ENCODE measurements at regions not wholly inside any gene's neighbourhood (a gene's known extent, or its start where the extent isn't known, plus 50 kb on each side); places are given as distances from the start of the nearest gene placed in this dataset.
A peak's percentile ranks its signal among the peaks of the same experiment; 100 is the strongest.

GRCh38 chr9:20250791-20251190 lies 371.5 kb downstream of the MLLT3 start:
- Histone ChIP-seq H3K4me2 (ENCODE audit: low read length) (no peak overlapping the region), H3K9me2 (ENCODE audit: insufficient read depth, low read length) (no peaks in the 10 kb centered on the region), H3K9me3 (ENCODE audit: low read length) (no peaks in the 10 kb centered on the region), H3K4me3 (ENCODE audit: low read depth, low read length, poor library complexity, severe bottlenecking) (no peak overlapping the region), H3K36me3 (ENCODE audit: insufficient read depth, low read length) (no peaks in the 10 kb centered on the region), H4K20me1 (ENCODE audit: insufficient read depth, low read length) (no peaks in the 10 kb centered on the region), H3K27ac (ENCODE audit: low read depth, low read length, poor library complexity, severe bottlenecking) (no peak overlapping the region), H2AFZ (ENCODE audit: low read length) (no peak overlapping the region), H3K4me1 (ENCODE audit: insufficient read depth, low read length, poor library complexity, severe bottlenecking) (no peaks in the 10 kb centered on the region), H3K79me2 (ENCODE audit: insufficient read depth, low read depth, low read length) (no peaks in the 10 kb centered on the region)
- DNase-seq (ENCODE audit: low spot score): no peak
- CTCF ChIA-PET (ENCODE audit: unreplicated experiment): no interaction called here
- BruUV-seq (replicated peaks): no TSS peak
- POLR2A ChIA-PET: no interaction called here
- TF ChIP-seq CTCF (conservative IDR thresholded peaks at IDR 0.05; ENCODE audit: low read length) (no peak), EZH2phosphoT487 (IDR thresholded peaks at IDR 0.05; ENCODE audit: borderline replicate concordance, low read depth, low read length) (no peak)
- intact Hi-C loops (cut with micrococcal nuclease; ENCODE audit: unreplicated experiment): no loop called here

- no TSS peak for BruUV-seq (replicated peaks)
- Histone ChIP-seq H3K9me3 (ENCODE audit: low read length) (no peaks in the 10 kb centered on the region), H3K36me3 (ENCODE audit: insufficient read depth, low read length) (no peaks in the 10 kb centered on the region), H3K9me2 (ENCODE audit: insufficient read depth, low read length) (no peaks in the 10 kb centered on the region), H2AFZ (ENCODE audit: low read length) (0 out of 2 replicates have a peak overlapping the region, but pooled peaks have one; percentile 10), H3K27ac (ENCODE audit: low read depth, low read length, poor library complexity, severe bottlenecking) (no peak overlapping the region), H3K4me2 (ENCODE audit: low read length) (no peak overlapping the region), H3K79me2 (ENCODE audit: insufficient read depth, low read depth, low read length) (no peaks in the 10 kb centered on the region), H4K20me1 (ENCODE audit: insufficient read depth, low read length) (no peaks in the 10 kb centered on the region), H3K4me1 (ENCODE audit: insufficient read depth, low read length, poor library complexity, severe bottlenecking) (peaks cover 37% of the 10 kb centered on the region), H3K4me3 (ENCODE audit: low read depth, low read length, poor library complexity, severe bottlenecking) (no peak overlapping the region)
- POLR2A ChIA-PET: interaction anchor here (1.2 kb wide), 1 partner anchor 25 kb away, joined by 3 read pairs; no protein-coding TSS in a partner anchor
- DNase-seq (ENCODE audit: low spot score): no peak
- CTCF ChIA-PET (ENCODE audit: unreplicated experiment): no interaction called here
- TF ChIP-seq EZH2phosphoT487 (IDR thresholded peaks at IDR 0.05; ENCODE audit: borderline replicate concordance, low read depth, low read length): no peak
- TF ChIP-seq CTCF (conservative IDR thresholded peaks at IDR 0.05; ENCODE audit: low read length): no peak
- intact Hi-C loops (cut with micrococcal nuclease; ENCODE audit: unreplicated experiment): loop anchor here (10.0 kb wide), 1 partner anchor 179 kb away; no protein-coding TSS in a partner anchor
These were observed 378.0 kb downstream of the MLLT3 start for GRCh38 chr9:20244271-20244670.

DNA sequence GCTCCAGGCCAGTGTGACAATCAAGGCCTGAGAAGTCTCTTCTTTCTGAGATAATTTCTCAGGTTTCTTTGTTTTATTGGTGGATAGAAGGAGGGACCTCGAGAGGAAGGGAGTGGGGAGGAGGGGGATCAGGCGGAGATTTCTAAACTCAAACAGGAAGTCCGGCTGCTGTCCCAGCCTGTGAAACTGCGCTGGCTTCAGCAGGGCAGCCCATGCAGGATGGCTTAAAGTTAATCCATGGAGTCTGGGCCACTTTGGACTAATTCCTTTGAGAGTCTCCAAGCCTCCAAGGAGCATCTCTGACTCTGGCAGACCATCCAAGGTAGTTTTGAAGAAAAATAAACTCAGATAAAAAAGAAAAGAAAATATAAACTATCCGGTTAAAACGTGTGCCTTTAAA lies 378.5 kb downstream of the MLLT3 start:
- ChIA-PET POLR2A (interaction anchor here (0.8 to 1.2 kb wide), 2 partner anchors 24 to 145 kb away, joined by 3 to 4 read pairs; no protein-coding TSS in a partner anchor), CTCF (ENCODE audit: unreplicated experiment) (no interaction called here)
- DNase-seq (ENCODE audit: low spot score): no peak
- H3K27ac ChIP-seq (ENCODE audit: low read depth, low read length, poor library complexity, severe bottlenecking): no peak overlapping the region
- no peaks in the 10 kb centered on the region for H3K9me3 ChIP-seq (ENCODE audit: low read length)
- no peak overlapping the region for H3K4me3 ChIP-seq (ENCODE audit: low read depth, low read length, poor library complexity, severe bottlenecking)
- no peaks in the 10 kb centered on the region for H3K36me3 ChIP-seq (ENCODE audit: insufficient read depth, low read length)
- 0 out of 2 replicates have a peak overlapping the region, but pooled peaks have one; percentile 88 for H2AFZ ChIP-seq (ENCODE audit: low read length)
- peak overlapping the region; percentile 81; the same call in 1 of the 2 replicates for H3K4me2 ChIP-seq (ENCODE audit: low read length)
- H3K9me2 ChIP-seq (ENCODE audit: insufficient read depth, low read length): no peaks in the 10 kb centered on the region
- peaks cover 37% of the 10 kb centered on the region for H3K4me1 ChIP-seq (ENCODE audit: insufficient read depth, low read length, poor library complexity, severe bottlenecking)
- no peaks in the 10 kb centered on the region for H3K79me2 ChIP-seq (ENCODE audit: insufficient read depth, low read depth, low read length)
- intact Hi-C loops (cut with micrococcal nuclease; ENCODE audit: unreplicated experiment): loop anchor here (10.0 kb wide), 1 partner anchor 179 kb away; no protein-coding TSS in a partner anchor
- H4K20me1 ChIP-seq (ENCODE audit: insufficient read depth, low read length): no peaks in the 10 kb centered on the region
- no peak for TF ChIP-seq CTCF (conservative IDR thresholded peaks at IDR 0.05; ENCODE audit: low read length)
- TF ChIP-seq EZH2phosphoT487 (IDR thresholded peaks at IDR 0.05; ENCODE audit: borderline replicate concordance, low read depth, low read length): no peak
- no TSS peak for BruUV-seq (replicated peaks)

Measured in OCI-LY7 (cell line).